Spleen (tissue), 11 donors: ENCODE measurements at regions not wholly inside any gene's neighbourhood (a gene's known extent, or its start where the extent isn't known, plus 50 kb on each side); places are given as distances from the start of the nearest gene placed in this dataset.
"Not testable (repeated sequence)": the region's sequence is repeated elsewhere in the genome, so short reads cannot be mapped to it uniquely, and the experiment has no call there.

Experiments used
- DNase-seq: peaks from one replicate; pipeline ENCODE4 v3.0.0-alpha.2; 2020
- H3K27ac ChIP-seq, 8 donors: fragments of 200-600 bp; sonication (generic) in 7 of 8; 1 replicate in 4 of 8; 2 replicates in 4 of 8; pipeline versions ENCODE4 v1.5.0 to v1.8.0; 2016 to 2021; ENCODE audit warnings: inconsistent platforms in 4 of 8, mild to moderate bottlenecking in 4 of 8, moderate library complexity in 1 of 8
- H3K27me3 ChIP-seq, 7 donors: fragments of 200-600 bp; sonication (generic) in 6 of 7; replicated peaks in 1 of 7; 1 replicate in 4 of 7; 2 replicates in 3 of 7; pipeline versions ENCODE4 v1.5.0 to v1.8.0; 2016 to 2021; ENCODE audit warnings: inconsistent platforms in 3 of 7, mild to moderate bottlenecking in 1 of 7
- H3K36me3 ChIP-seq, 6 donors: fragments of 200-600 bp; sonication (generic) in 5 of 6; 1 replicate in 4 of 6; 2 replicates in 2 of 6; pipeline versions ENCODE4 v1.5.0 to v1.8.0; 2016 to 2021; ENCODE audit warnings: inconsistent platforms in 2 of 6
- H3K4me1 ChIP-seq, 6 donors: fragments of 200-600 bp; sonication (generic) in 5 of 6; 1 replicate in 3 of 6; 2 replicates in 3 of 6; pipeline versions ENCODE4 v1.5.0 to v1.8.0; 2016 to 2021; ENCODE audit warnings: inconsistent platforms in 3 of 6
- H3K4me3 ChIP-seq, 8 donors: fragments of 200-600 bp; sonication (generic) in 7 of 8; 1 replicate in 4 of 8; 2 replicates in 4 of 8; pipeline versions ENCODE4 v1.5.0 to v1.8.0; 2016 to 2021; ENCODE audit warnings: inconsistent platforms in 4 of 8, mild to moderate bottlenecking in 4 of 8, moderate library complexity in 2 of 8
- H3K9me3 ChIP-seq, 8 donors: fragments of 200-600 bp; sonication (generic) in 7 of 8; 1 replicate in 4 of 8; 2 replicates in 4 of 8; pipeline versions ENCODE4 v1.5.0 to v1.8.0; 2016 to 2021; ENCODE audit warnings: inconsistent platforms in 4 of 8
- CTCF ChIP-seq, 11 experiments: fragments of 200-600 bp in 7 of 11; fragments of 450-650 bp in 4 of 11; sonication (generic) in 4 of 11; IDR thresholded peaks in 8 of 11; conservative IDR thresholded peaks in 3 of 11; 1 replicate in 7 of 11; 2 replicates in 4 of 11; pipeline versions ENCODE4 v1.4.0 to v1.8.0; 2016 to 2021; ENCODE audit warnings: antibody characterized with exemption in 11 of 11, inconsistent platforms in 4 of 11, mild to moderate bottlenecking in 1 of 11
- POLR2A ChIP-seq, 3 donors: fragments of 450-650 bp; IDR thresholded peaks; one replicate each; pipeline ENCODE4 v1.5.1; 2017; ENCODE audit warnings: antibody characterized with exemption in 3 of 3, mild to moderate bottlenecking in 1 of 3
- POLR2AphosphoS5 ChIP-seq, 3 donors: sonication (generic); formaldehyde crosslinking; IDR thresholded peaks; one replicate each; pipeline ENCODE4 v1.5.1; 2017; ENCODE audit warnings: antibody characterized with exemption in 3 of 3
- WGBS, 5 donors: extraction: QIAGEN DNeasy Blood & Tissue Kit in 3 of 5; methylation state at CpG; one replicate each; pipeline versions ENCODE4 v1.1.5 to v1.1.7; 2013 to 2018; 5-methylcytosine and 5-hydroxymethylcytosine counted together
- intact Hi-C: fragments of 100-400 bp; cut with DNase I; formaldehyde crosslinking; loops from one replicate; pipeline ENCODE4 v1.15.0; 2023; ENCODE audit warnings: low total_unique reads
- donor health status: healthy with polysubstance abuse.
- donor health status: DM: no; HTN: no; CAD: no; lungs with moderate emphysema.
- donor health status: DM: no; HTN: no; CAD: no.
- donor health status: Bipolar disorder and iron deficiency.
- donor health status: healthy.
- donor health status: DM: no; HTN: no; CAD: no.
- donor health status: DM: yes; HTN: yes; CAD: no.

- TF ChIP-seq POLR2AphosphoS5 (IDR thresholded peaks at IDR 0.05) (no peak), POLR2A (IDR thresholded peaks at IDR 0.05) (no peak), CTCF (IDR thresholded peaks at IDR 0.05 in 8 of 11, conservative IDR thresholded peaks at IDR 0.05 in 3 of 11) (no peak)
- intact Hi-C loops = no loop called here
- Histone ChIP-seq H3K9me3 (peaks cover 0 to 15% (median 4%) of the 10 kb centered on the region in 8 donors), H3K27me3 (peaks cover 0 to 26% (median 0%) of the 10 kb centered on the region in 7 donors), H3K36me3 (no peaks in the 10 kb centered on the region), H3K4me3 (no peak overlapping the region), H3K27ac (no peak overlapping the region), H3K4me1 (peaks cover 0 to 6% (median 0%) of the 10 kb centered on the region in 6 donors)
- DNase-seq = no peak
These were observed 754.8 kb upstream of the DEFB115 start for GRCh38 chr20:30502670-30503069.

- intact Hi-C loops, DNase-seq, H3K27ac ChIP-seq, H3K4me1 ChIP-seq, H3K4me3 ChIP-seq, H3K36me3 ChIP-seq: not testable (repeated sequence)
- Histone ChIP-seq H3K27me3 (peaks cover 0 to 26% (median 0%) of the 10 kb centered on the region in 7 donors), H3K9me3 (peaks cover 0 to 17% (median 4%) of the 10 kb centered on the region in 8 donors)
- WGBS, 5 donors = 41 to 62% (median 50%) methylated on average over 1 of the region's 1 CpG
These were observed 754.3 kb upstream of the DEFB115 start for GRCh38 chr20:30503204-30503603.

DNA sequence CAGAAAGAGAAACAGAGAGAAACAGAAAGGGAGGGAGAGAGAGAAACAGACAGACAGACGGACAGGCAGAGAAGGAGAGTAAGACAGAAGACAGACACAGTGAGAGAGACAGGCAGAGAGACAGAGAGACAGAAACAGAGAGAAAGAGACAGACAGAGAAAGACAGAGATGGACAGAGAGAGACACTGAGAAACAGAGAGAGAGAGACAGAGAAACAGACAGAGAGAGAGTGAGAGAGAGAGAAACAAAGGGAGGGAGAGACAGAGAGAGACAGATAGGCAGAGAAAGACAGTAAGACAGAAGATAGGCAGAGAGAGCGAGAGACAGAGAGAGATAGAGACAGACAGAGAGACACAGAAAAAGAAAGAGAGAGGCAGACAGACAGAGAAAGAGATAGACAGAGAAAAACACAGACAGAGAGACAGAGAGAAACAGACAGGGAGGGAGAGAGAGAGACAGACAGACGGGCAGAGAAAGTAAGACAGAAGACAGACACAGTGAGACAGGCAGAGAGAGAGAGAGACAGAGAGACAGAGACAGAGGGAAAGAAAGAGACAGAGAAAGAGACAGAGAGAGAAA lies 753.4 kb upstream of the DEFB115 start:
- TF ChIP-seq CTCF (IDR thresholded peaks at IDR 0.05 in 8 of 11, conservative IDR thresholded peaks at IDR 0.05 in 3 of 11) (no peak), POLR2A (IDR thresholded peaks at IDR 0.05) (no peak), POLR2AphosphoS5 (IDR thresholded peaks at IDR 0.05) (no peak)

GRCh38 chr20:30505566-30505965 lies 751.9 kb upstream of the DEFB115 start:
- Histone ChIP-seq H3K27me3 (peaks cover 0 to 12% (median 0%) of the 10 kb centered on the region in 7 donors), H3K36me3 (no peaks in the 10 kb centered on the region), H3K4me3 (no peak overlapping the region), H3K27ac (no peak overlapping the region), H3K4me1 (no peaks in the 10 kb centered on the region), H3K9me3 (peaks cover 0 to 32% (median 5%) of the 10 kb centered on the region in 8 donors)
- DNase-seq = no peak
- intact Hi-C loops = no loop called here
- 76 to 91% (median 89%) methylated on average over 9 of the region's 9 CpGs for WGBS, 5 donors
- TF ChIP-seq POLR2A (IDR thresholded peaks at IDR 0.05) (no peak), POLR2AphosphoS5 (IDR thresholded peaks at IDR 0.05) (no peak), CTCF (IDR thresholded peaks at IDR 0.05 in 8 of 11, conservative IDR thresholded peaks at IDR 0.05 in 3 of 11) (no peak)

More for the DNA sequence above, 753.4 kb upstream of the DEFB115 start:
- intact Hi-C loops = no loop called here
- peaks cover 0 to 25% (median 0%) of the 10 kb centered on the region in 7 donors for H3K27me3 ChIP-seq
- no peaks in the 10 kb centered on the region for H3K36me3 ChIP-seq
- H3K27ac ChIP-seq = no peak overlapping the region
- H3K4me3 ChIP-seq = no peak overlapping the region
- peaks cover 0 to 6% (median 0%) of the 10 kb centered on the region in 6 donors for H3K4me1 ChIP-seq
- no peak for DNase-seq
- 63 to 77% (median 74%) methylated on average over 3 of the region's 3 CpGs for whole genome bisulfite sequencing, 5 donors
- peaks cover 0 to 23% (median 5%) of the 10 kb centered on the region in 8 donors for H3K9me3 ChIP-seq
